ENCODE measurements at regions not wholly inside any gene's neighbourhood (a gene's known extent, or its start where the extent isn't known, plus 50 kb on each side); places are given as distances from the start of the nearest gene placed in this dataset.

DNA sequence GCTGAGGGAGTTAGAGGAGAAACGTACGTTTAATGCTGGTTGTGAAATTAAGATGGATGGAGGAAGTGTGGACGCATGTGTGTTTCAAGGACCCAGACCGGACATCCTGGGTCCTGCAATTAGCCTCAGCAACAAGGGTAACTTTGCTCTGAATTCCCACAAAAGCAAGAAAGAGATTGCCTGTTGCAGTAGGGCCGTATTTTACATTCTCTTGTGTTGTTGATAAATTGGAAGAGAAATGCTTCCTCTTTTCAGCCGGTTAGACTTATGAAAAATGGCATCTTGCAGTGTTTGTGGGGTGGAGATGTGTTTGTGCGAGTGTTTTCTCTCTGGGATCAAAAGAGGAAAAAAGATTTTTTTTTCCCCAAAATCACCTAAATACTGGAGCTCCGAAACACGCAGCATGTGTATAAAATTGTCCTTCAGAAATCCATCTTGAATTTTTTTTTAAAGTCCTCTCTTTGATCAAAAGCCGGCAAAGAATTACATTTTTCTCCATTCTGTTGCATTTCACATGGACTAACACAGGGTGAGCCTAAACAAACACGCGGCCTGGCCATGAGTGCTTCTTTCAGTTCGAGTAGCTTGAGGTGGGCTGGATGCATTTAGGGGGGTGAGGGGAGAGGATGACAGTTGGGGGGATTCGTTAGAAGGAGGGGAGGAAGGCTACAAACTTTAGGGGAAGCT, 251.6 kb downstream of the C16orf95 start:
- no peak for DNase-seq (ENCODE audit: low spot score, unreplicated experiment)
- Mint-ChIP-seq H3K4me3 (ENCODE audit: low read depth) (no peak overlapping the region), H3K4me1 (ENCODE audit: low read depth) (peaks cover 12% of the 10 kb centered on the region), H3K36me3 (ENCODE audit: insufficient read depth) (no peaks in the 10 kb centered on the region), H3K27me3 (peaks cover 60% of the 10 kb centered on the region), H3K9me3 (ENCODE audit: low read depth) (no peaks in the 10 kb centered on the region), H3K27ac (no peak overlapping the region)
- no peak for TF ChIP-seq CTCF (IDR thresholded peaks at IDR 0.05; ENCODE audit: unreplicated experiment)

DNA sequence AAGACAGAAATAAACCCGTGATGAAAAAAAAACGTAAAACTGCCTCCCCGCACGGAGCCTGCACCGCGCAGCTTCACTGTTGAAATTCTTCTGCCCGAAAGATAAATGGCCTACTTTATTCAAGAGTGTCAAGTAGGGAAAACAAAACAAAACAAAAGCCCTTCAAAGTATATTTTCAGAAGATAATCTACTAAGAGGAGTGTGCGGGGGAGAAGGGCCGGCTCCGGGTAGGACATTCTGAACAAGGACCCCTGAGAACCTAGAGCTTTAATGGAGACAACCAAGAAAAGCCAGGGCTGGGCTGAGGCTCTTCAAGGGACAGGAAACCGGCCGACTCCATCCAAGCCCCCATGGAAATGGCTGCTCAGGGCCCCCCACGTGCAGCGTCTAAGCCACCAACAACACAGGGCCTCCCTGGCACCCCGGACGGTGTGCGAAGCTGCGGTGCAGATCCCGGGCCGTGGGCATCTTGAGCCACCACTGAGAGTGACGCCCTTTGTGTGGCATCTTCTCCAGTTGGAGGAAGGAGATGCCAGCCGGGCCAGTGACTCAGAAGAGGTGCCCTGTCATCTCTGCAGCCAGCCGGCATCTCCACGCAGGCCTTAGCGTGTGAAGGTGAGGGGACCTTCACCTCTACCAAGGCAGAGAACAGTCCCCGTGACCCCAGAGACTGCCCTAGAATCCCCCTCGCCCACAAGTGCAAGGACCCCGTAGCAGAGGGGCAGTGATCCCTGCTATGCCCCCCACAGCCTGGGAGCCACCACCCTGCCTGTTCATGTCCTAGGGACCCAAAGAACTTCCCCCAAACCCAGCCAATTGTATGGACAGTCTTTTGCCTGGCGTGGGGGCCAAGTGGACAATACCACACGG, 250.8 kb downstream of the C16orf95 start:
- no peaks in the 10 kb centered on the region for H3K9me3 Mint-ChIP-seq (ENCODE audit: low read depth)
- DNase-seq (ENCODE audit: low spot score, unreplicated experiment): no peak
- H3K4me3 Mint-ChIP-seq (ENCODE audit: low read depth): no peak overlapping the region
- H3K4me1 Mint-ChIP-seq (ENCODE audit: low read depth): peaks cover 12% of the 10 kb centered on the region
- no peak for TF ChIP-seq CTCF (IDR thresholded peaks at IDR 0.05; ENCODE audit: unreplicated experiment)
- no peak overlapping the region for H3K27ac Mint-ChIP-seq
- no peaks in the 10 kb centered on the region for H3K36me3 Mint-ChIP-seq (ENCODE audit: insufficient read depth)
- H3K27me3 Mint-ChIP-seq: peaks cover 57% of the 10 kb centered on the region

DNA sequence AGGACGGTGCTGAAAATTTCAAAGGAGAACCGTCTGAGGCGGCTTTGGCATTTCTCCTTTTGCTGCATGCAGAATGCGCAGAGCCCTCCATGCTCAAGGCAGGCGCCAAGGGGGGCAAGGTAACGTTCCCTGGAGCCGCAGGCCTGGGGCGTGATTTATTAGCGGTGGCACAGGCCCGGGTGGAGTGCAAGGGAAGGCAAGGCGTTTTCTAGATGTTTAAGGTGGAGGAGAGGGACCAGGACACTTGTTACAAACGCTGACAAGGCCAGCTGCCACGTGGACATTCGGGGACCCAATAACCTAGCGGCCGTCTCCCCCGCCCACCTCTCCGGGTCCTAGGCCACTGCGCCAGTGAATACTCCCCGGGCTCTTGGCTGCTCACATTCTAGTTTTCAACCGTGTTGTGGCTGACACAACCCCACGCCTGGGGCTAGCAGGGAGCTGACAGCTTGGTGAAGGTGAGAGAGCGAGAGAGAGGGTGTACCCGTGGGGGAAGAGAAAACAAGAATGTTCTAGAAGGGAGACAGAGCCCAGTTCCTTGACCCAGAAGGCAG, 250.1 kb downstream of the C16orf95 start:
- Mint-ChIP-seq H3K4me1 (ENCODE audit: low read depth) (peaks cover 12% of the 10 kb centered on the region), H3K27ac (no peak overlapping the region), H3K27me3 (peaks cover 55% of the 10 kb centered on the region), H3K4me3 (ENCODE audit: low read depth) (no peak overlapping the region), H3K36me3 (ENCODE audit: insufficient read depth) (no peaks in the 10 kb centered on the region), H3K9me3 (ENCODE audit: low read depth) (no peaks in the 10 kb centered on the region)
- TF ChIP-seq CTCF (IDR thresholded peaks at IDR 0.05; ENCODE audit: unreplicated experiment): no peak
- no peak for DNase-seq (ENCODE audit: low spot score, unreplicated experiment)

DNA sequence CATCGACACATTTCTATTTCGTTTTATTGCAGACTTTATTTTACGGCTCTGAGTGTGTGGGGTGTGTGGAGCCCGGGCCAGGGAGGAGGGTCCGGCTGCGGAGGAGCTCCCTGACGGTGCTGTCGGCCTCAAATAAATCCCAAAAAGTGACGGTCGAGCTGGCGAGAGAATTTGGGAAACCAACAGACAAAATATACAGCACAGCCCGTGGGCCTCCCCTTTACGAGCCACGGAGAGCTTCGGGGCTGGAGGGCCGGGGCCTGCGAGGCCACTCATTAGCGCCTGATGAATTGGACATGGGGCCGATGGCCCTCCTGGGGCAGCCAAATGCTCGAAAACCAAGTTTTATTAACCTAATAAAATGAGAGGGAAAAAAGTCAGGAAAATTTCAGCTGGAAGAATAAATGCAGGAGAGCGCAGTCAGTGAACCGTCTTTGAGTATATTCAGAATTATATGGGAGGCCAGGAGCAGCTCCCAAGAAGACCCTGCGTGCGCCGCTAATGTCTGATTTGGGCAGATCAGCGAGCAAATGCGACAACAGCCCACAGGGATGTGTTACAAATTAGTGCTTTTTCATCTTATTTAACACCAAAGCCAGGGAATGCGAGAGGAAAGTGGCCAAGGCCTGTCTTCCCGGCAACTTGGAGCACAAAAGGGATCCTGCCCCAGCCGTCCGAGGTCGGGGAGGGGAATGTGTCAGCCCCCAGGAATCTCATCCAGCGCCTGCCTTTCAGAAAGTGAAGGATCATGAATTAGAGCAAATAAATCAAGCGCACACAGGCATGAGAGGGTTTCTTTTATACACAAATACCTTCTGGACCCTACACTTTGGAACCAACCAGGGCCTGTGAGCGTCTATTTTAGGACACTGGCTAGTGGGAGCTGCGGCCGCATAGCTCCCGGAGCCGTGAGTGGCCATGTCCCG, 249.1 kb downstream of the C16orf95 start:
- Mint-ChIP-seq H3K27ac (no peak overlapping the region), H3K4me3 (ENCODE audit: low read depth) (no peak overlapping the region), H3K27me3 (peaks cover 51% of the 10 kb centered on the region), H3K36me3 (ENCODE audit: insufficient read depth) (no peaks in the 10 kb centered on the region), H3K9me3 (ENCODE audit: low read depth) (no peaks in the 10 kb centered on the region), H3K4me1 (ENCODE audit: low read depth) (peaks cover 12% of the 10 kb centered on the region)
- no peak for DNase-seq (ENCODE audit: low spot score, unreplicated experiment)
- TF ChIP-seq CTCF (IDR thresholded peaks at IDR 0.05; ENCODE audit: unreplicated experiment): no peak
